Erythroblast (primary cell): ENCODE measurements at regions not wholly inside any gene's neighbourhood (a gene's known extent, or its start where the extent isn't known, plus 50 kb on each side); places are given as distances from the start of the nearest gene placed in this dataset.

Experiments
- GATA1 ChIP-seq: IDR thresholded peaks from 2 replicates; pipeline ENCODE4 v1.6.1; 2011; ENCODE audit warnings: low read depth, mild to moderate bottlenecking, control low read depth, low read length, moderate library complexity
- POLR2A ChIP-seq: IDR thresholded peaks from 2 replicates; pipeline ENCODE4 v1.6.1; 2011; ENCODE audit warnings: mild to moderate bottlenecking, low read length

DNA sequence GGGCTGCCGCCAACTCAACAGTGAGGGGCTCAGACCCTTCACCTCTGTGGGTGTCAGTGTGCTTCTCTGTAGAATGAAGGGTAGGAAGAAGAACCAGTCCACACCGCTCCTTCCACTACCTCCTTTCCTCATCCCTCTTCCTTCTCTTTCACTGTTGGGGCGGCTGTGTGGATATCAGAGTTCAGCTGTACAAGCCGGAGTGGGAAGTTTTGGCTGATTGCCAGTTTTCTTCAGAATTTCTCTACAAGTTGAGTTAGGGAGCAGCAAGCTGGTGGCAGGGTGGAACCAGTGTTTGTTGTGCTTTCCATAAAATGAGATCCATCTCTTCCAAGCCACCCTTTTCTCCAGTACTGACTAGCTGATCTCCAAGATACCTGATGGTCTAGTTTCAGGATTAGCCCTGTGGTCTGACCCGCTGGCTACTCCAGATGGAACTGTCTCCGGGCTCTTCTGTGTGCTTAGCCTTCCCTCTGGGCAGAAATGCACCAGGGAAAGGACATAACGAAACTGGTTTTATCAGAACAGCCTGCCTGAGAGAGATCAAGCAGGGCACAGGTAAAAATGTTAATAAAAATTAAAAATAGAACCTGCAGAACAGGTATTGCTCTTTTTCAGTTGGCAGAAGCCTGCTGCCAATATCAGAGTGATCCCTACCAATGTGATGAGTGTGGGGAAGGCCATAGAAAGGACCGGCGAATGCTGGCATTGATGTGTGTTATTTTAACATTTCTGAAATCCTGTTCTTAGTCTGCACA lies 169.9 kb upstream of the TSC22D2 start:
- TF ChIP-seq POLR2A: no peak
- TF ChIP-seq GATA1: no peak
